Subcutaneous abdominal adipose tissue (tissue), 5 donors: ENCODE measurements at regions not wholly inside any gene's neighbourhood (a gene's known extent, or its start where the extent isn't known, plus 50 kb on each side); places are given as distances from the start of the nearest gene placed in this dataset.

Experiments
- H3K27ac ChIP-seq: one replicate; pipeline ENCODE4 v1.7.0; 2013; ENCODE audit warnings: low read depth, mild to moderate bottlenecking, inconsistent platforms, low read length, moderate library complexity
- H3K27me3 ChIP-seq, 5 donors: one replicate each; pipeline ENCODE4 v1.7.0; 2013; ENCODE audit warnings: low read length in 5 of 5, inconsistent platforms in 1 of 5; ENCODE audit not compliant: control insufficient read depth in 5 of 5, insufficient read depth in 4 of 5
- H3K36me3 ChIP-seq, 5 donors: one replicate each; pipeline ENCODE4 v1.7.0; 2013; ENCODE audit warnings: low read length in 5 of 5; ENCODE audit not compliant: control insufficient read depth in 5 of 5, insufficient read depth in 5 of 5
- H3K4me1 ChIP-seq, 5 donors: one replicate each; pipeline ENCODE4 v1.7.0; 2013; ENCODE audit warnings: low read length in 5 of 5, mild to moderate bottlenecking in 3 of 5, moderate library complexity in 1 of 5; ENCODE audit not compliant: control insufficient read depth in 5 of 5, insufficient read depth in 5 of 5
- H3K4me3 ChIP-seq, 5 donors: one replicate each; pipeline ENCODE4 v1.7.0; 2013; ENCODE audit warnings: low read length in 5 of 5, low read depth in 1 of 5
- H3K9ac ChIP-seq, 5 donors: one replicate each; pipeline ENCODE4 v1.7.0; 2013; ENCODE audit warnings: low read length in 5 of 5, mild to moderate bottlenecking in 4 of 5, moderate library complexity in 3 of 5
- H3K9me3 ChIP-seq, 5 donors: one replicate each; pipeline ENCODE4 v1.7.0; 2013; ENCODE audit warnings: low read length in 5 of 5; ENCODE audit not compliant: control insufficient read depth in 5 of 5
- donor health status: healthy.
- donor health status: healthy.
- donor health status: healthy.
- donor health status: healthy.
- donor health status: healthy.

- no peaks in the 10 kb centered on the region for H3K4me1 ChIP-seq
- no peak overlapping the region for H3K4me3 ChIP-seq
- H3K9me3 ChIP-seq: peaks cover 0 to 6% (median 3%) of the 10 kb centered on the region in 5 donors
- no peak overlapping the region for H3K9ac ChIP-seq
- no peaks in the 10 kb centered on the region for H3K36me3 ChIP-seq
- H3K27ac ChIP-seq: no peak overlapping the region
- H3K27me3 ChIP-seq: peaks cover 0 to 3% (median 0%) of the 10 kb centered on the region in 5 donors
Measured at GRCh38 chr11:70769106-70769505, 370.8 kb downstream of the CTTN start.

GRCh38 chr11:70769521-70769920 lies 371.2 kb downstream of the CTTN start:
- no peak overlapping the region for H3K9ac ChIP-seq
- H3K9me3 ChIP-seq: peaks cover 0 to 6% (median 3%) of the 10 kb centered on the region in 5 donors
- no peak overlapping the region for H3K4me3 ChIP-seq
- no peak overlapping the region for H3K27ac ChIP-seq
- peaks cover 0 to 3% (median 0%) of the 10 kb centered on the region in 5 donors for H3K27me3 ChIP-seq
- no peaks in the 10 kb centered on the region for H3K4me1 ChIP-seq
- H3K36me3 ChIP-seq: no peaks in the 10 kb centered on the region

- Histone ChIP-seq H3K4me3 (no peak overlapping the region), H3K9ac (no peak overlapping the region), H3K9me3 (peaks cover 0 to 4% (median under 1%) of the 10 kb centered on the region in 5 donors)
Measured at GRCh38 chr11:70771099-70771885, 373.0 kb downstream of the CTTN start.

GRCh38 chr11:70772950-70773349 lies 374.6 kb downstream of the CTTN start:
- no peak overlapping the region for H3K4me3 ChIP-seq
- H3K27me3 ChIP-seq: peaks cover 0 to 5% (median 0%) of the 10 kb centered on the region in 5 donors
- H3K27ac ChIP-seq: no peak overlapping the region

More at GRCh38 chr11:70771099-70771885, 373.0 kb downstream of the CTTN start:
- Histone ChIP-seq H3K4me1 (no peaks in the 10 kb centered on the region), H3K27ac (no peak overlapping the region), H3K27me3 (peaks cover 0 to 3% (median 0%) of the 10 kb centered on the region in 5 donors), H3K36me3 (no peaks in the 10 kb centered on the region)

GRCh38 chr11:70775386-70776075 lies 377.2 kb downstream of the CTTN start:
- Histone ChIP-seq H3K4me1 (no peaks in the 10 kb centered on the region), H3K36me3 (no peaks in the 10 kb centered on the region), H3K9ac (no peak overlapping the region), H3K27ac (no peak overlapping the region), H3K9me3 (no peaks in the 10 kb centered on the region), H3K27me3 (peaks cover 0 to 5% (median 0%) of the 10 kb centered on the region in 5 donors), H3K4me3 (no peak overlapping the region)

More at GRCh38 chr11:70772950-70773349, 374.6 kb downstream of the CTTN start:
- Histone ChIP-seq H3K9me3 (no peaks in the 10 kb centered on the region), H3K4me1 (no peaks in the 10 kb centered on the region), H3K36me3 (no peaks in the 10 kb centered on the region), H3K9ac (no peak overlapping the region)

- Histone ChIP-seq H3K4me3 (no peak overlapping the region), H3K27ac (no peak overlapping the region), H3K9me3 (no peaks in the 10 kb centered on the region), H3K27me3 (peaks cover 0 to 5% (median 0%) of the 10 kb centered on the region in 5 donors), H3K9ac (no peak overlapping the region), H3K36me3 (no peaks in the 10 kb centered on the region), H3K4me1 (no peaks in the 10 kb centered on the region)
Measured at GRCh38 chr11:70776914-70777532, 378.7 kb downstream of the CTTN start.

- Histone ChIP-seq H3K36me3 (no peaks in the 10 kb centered on the region), H3K9me3 (no peaks in the 10 kb centered on the region), H3K9ac (no peak overlapping the region), H3K4me3 (no peak overlapping the region), H3K4me1 (no peaks in the 10 kb centered on the region), H3K27ac (no peak overlapping the region), H3K27me3 (peaks cover 0 to 5% (median 0%) of the 10 kb centered on the region in 5 donors)
Measured at GRCh38 chr11:70778883-70779282, 380.6 kb downstream of the CTTN start.

GRCh38 chr11:70779433-70780245 lies 381.3 kb downstream of the CTTN start:
- no peak overlapping the region for H3K27ac ChIP-seq
- H3K9me3 ChIP-seq: no peaks in the 10 kb centered on the region
- H3K36me3 ChIP-seq: no peaks in the 10 kb centered on the region
- H3K4me3 ChIP-seq: no peak overlapping the region
- H3K4me1 ChIP-seq: no peaks in the 10 kb centered on the region
- H3K9ac ChIP-seq: no peak overlapping the region
- H3K27me3 ChIP-seq: peaks cover 0 to 5% (median 0%) of the 10 kb centered on the region in 5 donors

GRCh38 chr11:70780246-70780535 lies 381.9 kb downstream of the CTTN start:
- peaks cover 0 to 9% (median 3%) of the 10 kb centered on the region in 5 donors for H3K27me3 ChIP-seq
- no peak overlapping the region for H3K9ac ChIP-seq
- no peak overlapping the region for H3K27ac ChIP-seq
- H3K4me3 ChIP-seq: no peak overlapping the region
- no peaks in the 10 kb centered on the region for H3K4me1 ChIP-seq
- H3K9me3 ChIP-seq: no peaks in the 10 kb centered on the region
- no peaks in the 10 kb centered on the region for H3K36me3 ChIP-seq
